Neural progenitor cell (in vitro differentiated cells): ENCODE measurements at regions not wholly inside any gene's neighbourhood (a gene's known extent, or its start where the extent isn't known, plus 50 kb on each side); places are given as distances from the start of the nearest gene placed in this dataset.

ENCODE experiments used
- EZH2 ChIP-seq: fragments of 200-600 bp; sonication (generic); IDR thresholded peaks from 2 replicates; pipeline ENCODE4 v1.6.1; 2017; ENCODE audit warnings: antibody characterized with exemption, mild to moderate bottlenecking, moderate library complexity
- EZH2phosphoT487 ChIP-seq: fragments of 200-600 bp; sonication (generic); IDR thresholded peaks from 2 replicates; pipeline ENCODE4 v1.6.1; 2017; ENCODE audit warnings: antibody characterized with exemption
- TF ChIP-seq, protein P1 (sequence below): fragments of 200-600 bp; sonication (generic); IDR thresholded peaks from 2 replicates; pipeline ENCODE4 v1.5.1; 2017; ENCODE audit warnings: antibody characterized with exemption, mild to moderate bottlenecking

DNA sequence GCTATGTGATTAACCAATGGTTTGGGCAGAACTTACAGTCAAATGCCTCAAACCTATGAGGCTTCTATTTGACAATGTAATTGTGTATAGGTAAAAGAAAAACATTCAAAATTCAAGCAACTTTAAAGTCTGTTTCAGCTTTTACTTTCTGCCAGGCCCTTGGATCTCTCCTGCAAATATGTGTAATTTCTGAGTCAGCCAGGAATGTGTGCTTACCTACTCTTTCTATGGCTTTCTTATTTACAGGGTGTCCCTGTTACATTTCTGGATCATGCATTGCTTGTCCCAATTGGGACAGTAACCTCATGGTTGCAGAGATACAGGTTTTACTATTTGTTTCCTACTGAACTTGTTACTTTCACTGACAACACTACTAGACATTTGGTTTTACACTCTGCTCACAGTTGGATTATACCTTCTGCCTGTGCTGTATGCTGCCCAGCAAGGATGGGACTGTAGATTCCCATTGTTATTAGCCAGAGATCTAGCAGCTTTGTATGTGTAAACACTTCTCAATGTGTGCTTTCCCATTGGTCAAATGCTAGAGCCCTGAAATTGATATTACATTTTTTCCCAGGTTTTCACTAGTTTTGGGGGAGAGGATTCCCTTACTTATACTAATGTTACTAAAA, 355.3 kb downstream of the ARL4A start:
- TF ChIP-seq EZH2 = no peak
- TF ChIP-seq, protein P1, sequence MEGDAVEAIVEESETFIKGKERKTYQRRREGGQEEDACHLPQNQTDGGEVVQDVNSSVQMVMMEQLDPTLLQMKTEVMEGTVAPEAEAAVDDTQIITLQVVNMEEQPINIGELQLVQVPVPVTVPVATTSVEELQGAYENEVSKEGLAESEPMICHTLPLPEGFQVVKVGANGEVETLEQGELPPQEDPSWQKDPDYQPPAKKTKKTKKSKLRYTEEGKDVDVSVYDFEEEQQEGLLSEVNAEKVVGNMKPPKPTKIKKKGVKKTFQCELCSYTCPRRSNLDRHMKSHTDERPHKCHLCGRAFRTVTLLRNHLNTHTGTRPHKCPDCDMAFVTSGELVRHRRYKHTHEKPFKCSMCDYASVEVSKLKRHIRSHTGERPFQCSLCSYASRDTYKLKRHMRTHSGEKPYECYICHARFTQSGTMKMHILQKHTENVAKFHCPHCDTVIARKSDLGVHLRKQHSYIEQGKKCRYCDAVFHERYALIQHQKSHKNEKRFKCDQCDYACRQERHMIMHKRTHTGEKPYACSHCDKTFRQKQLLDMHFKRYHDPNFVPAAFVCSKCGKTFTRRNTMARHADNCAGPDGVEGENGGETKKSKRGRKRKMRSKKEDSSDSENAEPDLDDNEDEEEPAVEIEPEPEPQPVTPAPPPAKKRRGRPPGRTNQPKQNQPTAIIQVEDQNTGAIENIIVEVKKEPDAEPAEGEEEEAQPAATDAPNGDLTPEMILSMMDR = no peak
- TF ChIP-seq EZH2phosphoT487 = no peak
